Fibroblast of lung (primary cell): ENCODE measurements at regions not wholly inside any gene's neighbourhood (a gene's known extent, or its start where the extent isn't known, plus 50 kb on each side); places are given as distances from the start of the nearest gene placed in this dataset.

ENCODE experiments used
- EZH2 ChIP-seq: IDR thresholded peaks from 2 replicates; pipeline ENCODE4 v1.5.1; 2012; ENCODE audit warnings: low read length, control low read depth, mild to moderate bottlenecking; ENCODE audit errors: missing control alignments
- TF ChIP-seq, protein P1 (sequence below), 2 donors: IDR thresholded peaks in 1 of 2; conservative IDR thresholded peaks in 1 of 2; 1 replicate in 1 of 2; 2 replicates in 1 of 2; pipeline ENCODE4 v1.5.1; 2011 to 2012; ENCODE audit warnings: low read length in 2 of 2, control low read depth in 1 of 2, inconsistent platforms in 1 of 2, low read depth in 1 of 2, mild to moderate bottlenecking in 1 of 2

DNA sequence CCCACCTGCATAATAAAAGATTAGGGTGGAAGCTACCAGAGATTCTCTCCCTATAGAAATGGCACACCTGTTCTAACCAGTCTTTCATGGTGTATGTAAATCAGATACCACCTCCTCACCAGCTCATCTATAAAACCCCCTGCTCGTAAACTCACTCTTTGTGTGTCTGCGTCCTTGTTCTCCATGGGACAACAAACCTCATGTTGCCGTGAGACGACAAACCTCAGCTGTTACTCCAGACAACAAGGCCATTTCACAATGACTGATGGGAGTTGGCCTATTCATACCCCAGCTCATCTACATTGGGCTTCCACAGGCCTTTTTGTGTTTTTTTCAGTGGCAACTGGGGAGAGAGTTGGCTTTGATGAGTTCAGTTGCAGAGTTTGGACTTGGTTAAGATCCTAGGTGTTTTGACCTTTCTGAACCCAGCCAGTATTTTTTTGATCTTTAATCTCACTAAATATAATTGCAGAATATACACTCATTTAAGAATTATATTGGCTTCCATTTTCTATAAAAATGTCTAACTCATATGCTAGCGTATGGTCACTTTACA is 96.6 kb upstream of the LRIG1 start:
- TF ChIP-seq, protein P1, sequence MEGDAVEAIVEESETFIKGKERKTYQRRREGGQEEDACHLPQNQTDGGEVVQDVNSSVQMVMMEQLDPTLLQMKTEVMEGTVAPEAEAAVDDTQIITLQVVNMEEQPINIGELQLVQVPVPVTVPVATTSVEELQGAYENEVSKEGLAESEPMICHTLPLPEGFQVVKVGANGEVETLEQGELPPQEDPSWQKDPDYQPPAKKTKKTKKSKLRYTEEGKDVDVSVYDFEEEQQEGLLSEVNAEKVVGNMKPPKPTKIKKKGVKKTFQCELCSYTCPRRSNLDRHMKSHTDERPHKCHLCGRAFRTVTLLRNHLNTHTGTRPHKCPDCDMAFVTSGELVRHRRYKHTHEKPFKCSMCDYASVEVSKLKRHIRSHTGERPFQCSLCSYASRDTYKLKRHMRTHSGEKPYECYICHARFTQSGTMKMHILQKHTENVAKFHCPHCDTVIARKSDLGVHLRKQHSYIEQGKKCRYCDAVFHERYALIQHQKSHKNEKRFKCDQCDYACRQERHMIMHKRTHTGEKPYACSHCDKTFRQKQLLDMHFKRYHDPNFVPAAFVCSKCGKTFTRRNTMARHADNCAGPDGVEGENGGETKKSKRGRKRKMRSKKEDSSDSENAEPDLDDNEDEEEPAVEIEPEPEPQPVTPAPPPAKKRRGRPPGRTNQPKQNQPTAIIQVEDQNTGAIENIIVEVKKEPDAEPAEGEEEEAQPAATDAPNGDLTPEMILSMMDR (conservative IDR thresholded peaks at IDR 0.05 in 1 of 2, IDR thresholded peaks at IDR 0.05 in 1 of 2; ENCODE audit: low read depth in 1 of 2, low read length in 2 of 2) = no peak
- TF ChIP-seq EZH2 = no peak
